CD4-positive, alpha-beta T cell (primary cell): ENCODE measurements at regions not wholly inside any gene's neighbourhood (a gene's known extent, or its start where the extent isn't known, plus 50 kb on each side); places are given as distances from the start of the nearest gene placed in this dataset.

Source experiments
- ATAC-seq: fragments of 200-7000 bp; cut with Tn5 transposase; one replicate; pipeline ENCODE4 v1.10.0; 2022; ENCODE audit warnings: mild to moderate bottlenecking; ENCODE audit not compliant: poor library complexity
- CTCF ChIA-PET: fragments of 350-600 bp; sonication (Branson Sonifier 250); formaldehyde crosslinking; loops from one replicate; lab custom pipeline; 2021; ENCODE audit warnings: antibody characterized with exemption, inconsistent platforms; lab: Charles Lee
- POLR2A ChIA-PET: fragments of 350-600 bp; sonication (Branson Sonifier 250); formaldehyde crosslinking; loops from one replicate; lab custom pipeline; 2021; ENCODE audit warnings: antibody characterized with exemption, inconsistent platforms; lab: Charles Lee
- DNase-seq, 14 experiments: peaks; one replicate each; pipeline ENCODE4 v3.0.0-alpha.2; 2013 to 2020; ENCODE audit warnings: mixed read lengths in 2 of 14
- H3K27ac ChIP-seq, 2 donors: one replicate each; pipeline versions ENCODE4 v1.5.1 to v1.7.0; 2013; ENCODE audit warnings: low read length in 2 of 2, low read depth in 1 of 2, mild to moderate bottlenecking in 1 of 2
- H3K27me3 ChIP-seq, 2 experiments: 1 replicate in 1 of 2; 2 replicates in 1 of 2; pipeline versions ENCODE4 v1.6.1 to v1.7.0; 2013; ENCODE audit warnings: low read length in 2 of 2, control low read depth in 1 of 2, mild to moderate bottlenecking in 1 of 2, moderate library complexity in 1 of 2; ENCODE audit not compliant: insufficient read depth in 2 of 2, control insufficient read depth in 1 of 2
- H3K36me3 ChIP-seq: one replicate; pipeline ENCODE4 v1.6.1; 2013; ENCODE audit warnings: low read length, control low read depth; ENCODE audit not compliant: insufficient read depth
- H3K4me1 ChIP-seq: one replicate; pipeline ENCODE4 v1.6.1; 2013; ENCODE audit warnings: low read length, control low read depth; ENCODE audit not compliant: insufficient read depth
- H3K4me3 ChIP-seq: one replicate; pipeline ENCODE4 v1.5.1; 2013; ENCODE audit warnings: mild to moderate bottlenecking, low read length, moderate library complexity
- H3K9me3 ChIP-seq, 2 experiments: 1 replicate in 1 of 2; 2 replicates in 1 of 2; pipeline versions ENCODE4 v1.6.1 to v1.7.0; 2013; ENCODE audit warnings: low read length in 2 of 2, mild to moderate bottlenecking in 2 of 2, control low read depth in 1 of 2, moderate library complexity in 1 of 2; ENCODE audit not compliant: control insufficient read depth in 1 of 2, insufficient read depth in 1 of 2
- H3K27ac Mint-ChIP-seq: one replicate; pipeline ENCODE4 v1.8.0; 2020; ENCODE audit warnings: mixed read lengths
- H3K27me3 Mint-ChIP-seq: one replicate; pipeline ENCODE4 v1.8.0; 2021; ENCODE audit warnings: mixed read lengths
- H3K36me3 Mint-ChIP-seq: one replicate; pipeline ENCODE4 v1.8.0; 2021; ENCODE audit warnings: low read depth, mixed read lengths
- H3K4me1 Mint-ChIP-seq: one replicate; pipeline ENCODE4 v1.8.0; 2021; ENCODE audit warnings: low read depth, mixed read lengths
- H3K4me3 Mint-ChIP-seq: one replicate; pipeline ENCODE4 v1.8.0; 2020; ENCODE audit warnings: mild to moderate bottlenecking, mixed read lengths
- H3K9me3 Mint-ChIP-seq: one replicate; pipeline ENCODE4 v1.8.0; 2020; ENCODE audit warnings: mixed read lengths
- intact Hi-C, 2 experiments: fragments of 100-400 bp; cut with DNase I in 1 of 2; cut with micrococcal nuclease in 1 of 2; formaldehyde crosslinking; loops; one replicate each; pipeline versions ENCODE4 v1.15.1 to v1.9.0; 2023 to 2025; cut with DNase I, micrococcal nuclease
- TF ChIP-seq, protein P1 (sequence below): fragments of 200-600 bp; IDR thresholded peaks from one replicate; pipeline ENCODE4 v1.8.0; 2022; ENCODE audit warnings: antibody characterized with exemption, mild to moderate bottlenecking

GRCh38 chr6:139922236-139922635, 547.8 kb upstream of the CITED2 start:
- H3K4me1 Mint-ChIP-seq, result no peaks in the 10 kb centered on the region
- H3K36me3 ChIP-seq, result no peaks in the 10 kb centered on the region
- H3K27me3 ChIP-seq, result peaks cover 0 to 3% of the 10 kb centered on the region in 2 experiments
- H3K4me1 ChIP-seq, result peaks cover 3% of the 10 kb centered on the region
- peaks cover 43% of the 10 kb centered on the region for H3K27me3 Mint-ChIP-seq
- CTCF ChIA-PET, result no interaction called here
- H3K4me3 Mint-ChIP-seq, result no peak overlapping the region
- H3K27ac ChIP-seq, result no peak overlapping the region
- H3K27ac Mint-ChIP-seq, result no peak overlapping the region
- H3K9me3 ChIP-seq, result no peaks in the 10 kb centered on the region
- H3K36me3 Mint-ChIP-seq, result no peaks in the 10 kb centered on the region
- TF ChIP-seq, protein P1, sequence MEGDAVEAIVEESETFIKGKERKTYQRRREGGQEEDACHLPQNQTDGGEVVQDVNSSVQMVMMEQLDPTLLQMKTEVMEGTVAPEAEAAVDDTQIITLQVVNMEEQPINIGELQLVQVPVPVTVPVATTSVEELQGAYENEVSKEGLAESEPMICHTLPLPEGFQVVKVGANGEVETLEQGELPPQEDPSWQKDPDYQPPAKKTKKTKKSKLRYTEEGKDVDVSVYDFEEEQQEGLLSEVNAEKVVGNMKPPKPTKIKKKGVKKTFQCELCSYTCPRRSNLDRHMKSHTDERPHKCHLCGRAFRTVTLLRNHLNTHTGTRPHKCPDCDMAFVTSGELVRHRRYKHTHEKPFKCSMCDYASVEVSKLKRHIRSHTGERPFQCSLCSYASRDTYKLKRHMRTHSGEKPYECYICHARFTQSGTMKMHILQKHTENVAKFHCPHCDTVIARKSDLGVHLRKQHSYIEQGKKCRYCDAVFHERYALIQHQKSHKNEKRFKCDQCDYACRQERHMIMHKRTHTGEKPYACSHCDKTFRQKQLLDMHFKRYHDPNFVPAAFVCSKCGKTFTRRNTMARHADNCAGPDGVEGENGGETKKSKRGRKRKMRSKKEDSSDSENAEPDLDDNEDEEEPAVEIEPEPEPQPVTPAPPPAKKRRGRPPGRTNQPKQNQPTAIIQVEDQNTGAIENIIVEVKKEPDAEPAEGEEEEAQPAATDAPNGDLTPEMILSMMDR, result no peak
- DNase-seq, result no peak
- POLR2A ChIA-PET, result no interaction called here
- intact Hi-C loops, result no loop called here
- ATAC-seq, result no peak
- H3K4me3 ChIP-seq, result no peak overlapping the region
- H3K9me3 Mint-ChIP-seq, result no peaks in the 10 kb centered on the region

DNA sequence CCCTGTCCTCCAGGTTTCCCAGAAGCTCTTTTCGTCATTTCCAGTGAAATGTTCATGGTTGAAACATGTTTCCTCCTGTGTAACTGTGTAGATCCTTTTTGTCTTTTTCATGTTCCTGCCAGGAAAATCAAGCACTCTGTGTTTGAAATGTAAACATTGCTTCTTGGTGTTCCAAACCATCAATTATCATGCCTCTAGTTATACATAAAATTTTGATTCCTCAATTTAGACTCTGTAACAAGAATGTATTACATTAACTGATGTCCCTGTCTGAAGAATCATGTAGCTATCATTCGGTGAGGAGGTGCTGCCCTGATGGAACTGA, 546.3 kb upstream of the CITED2 start:
- Histone ChIP-seq H3K9me3 (no peaks in the 10 kb centered on the region), H3K27me3 (peaks cover 0 to 3% of the 10 kb centered on the region in 2 experiments), H3K36me3 (no peaks in the 10 kb centered on the region), H3K4me1 (peaks cover 3% of the 10 kb centered on the region), H3K4me3 (no peak overlapping the region), H3K27ac (no peak overlapping the region)
- no peaks in the 10 kb centered on the region for H3K36me3 Mint-ChIP-seq
- CTCF ChIA-PET, result no interaction called here
- POLR2A ChIA-PET, result no interaction called here
- peaks cover 30% of the 10 kb centered on the region for H3K27me3 Mint-ChIP-seq
- intact Hi-C loops, result no loop called here
- H3K4me3 Mint-ChIP-seq, result no peak overlapping the region
- H3K4me1 Mint-ChIP-seq, result no peaks in the 10 kb centered on the region
- H3K9me3 Mint-ChIP-seq, result no peaks in the 10 kb centered on the region
- no peak overlapping the region for H3K27ac Mint-ChIP-seq
- TF ChIP-seq, protein P1, result no peak
- DNase-seq (no peak), ATAC-seq (no peak)

GRCh38 chr6:139920027-139920775, 545.8 kb upstream of the CITED2 start:
- no peak for ATAC-seq
- no peaks in the 10 kb centered on the region for H3K36me3 Mint-ChIP-seq
- H3K27ac ChIP-seq, result no peak overlapping the region
- CTCF ChIA-PET, result no interaction called here
- no peaks in the 10 kb centered on the region for H3K36me3 ChIP-seq
- DNase-seq, result no peak
- H3K4me3 Mint-ChIP-seq, result no peak overlapping the region
- intact Hi-C loops, result no loop called here
- TF ChIP-seq, protein P1, result no peak
- H3K9me3 Mint-ChIP-seq, result no peaks in the 10 kb centered on the region
- no peak overlapping the region for H3K4me3 ChIP-seq
- peaks cover 3% of the 10 kb centered on the region for H3K4me1 ChIP-seq
- no peaks in the 10 kb centered on the region for H3K9me3 ChIP-seq
- peaks cover 0 to 3% of the 10 kb centered on the region in 2 experiments for H3K27me3 ChIP-seq
- H3K27ac Mint-ChIP-seq, result no peak overlapping the region
- peaks cover 27% of the 10 kb centered on the region for H3K27me3 Mint-ChIP-seq
- POLR2A ChIA-PET, result no interaction called here
- no peaks in the 10 kb centered on the region for H3K4me1 Mint-ChIP-seq
